IMR-90 (cell line): ENCODE measurements at regions not wholly inside any gene's neighbourhood (a gene's known extent, or its start where the extent isn't known, plus 50 kb on each side); places are given as distances from the start of the nearest gene placed in this dataset.
"Not testable (repeated sequence)": the region's sequence is repeated elsewhere in the genome, so short reads cannot be mapped to it uniquely, and the experiment has no call there.

ENCODE experiments used
- ATAC-seq: fragments of 200-7000 bp; cut with Tn5 transposase; 2 replicates; pipeline ENCODE4 v1.9.1; 2020; ENCODE audit warnings: low read depth, mild to moderate bottlenecking, moderate library complexity
- BruUV-seq: library from RNA; stranded (reverse); fragments of 400-500 nt; replicated peaks from 2 replicates; lab custom pipeline; 2021; lab: Mats Ljungman, UMichigan
- CTCF ChIA-PET: fragments of 300-600 bp; formaldehyde crosslinking; extraction: SDS; loops from one replicate; lab custom pipeline; 2021; ENCODE audit warnings: antibody characterized with exemption; lab: Yijun Ruan, JAX
- POLR2A ChIA-PET: fragments of 300-600 bp; sonication (Branson Sonifier 250); formaldehyde crosslinking; loops from one replicate; lab custom pipeline; 2022; ENCODE audit warnings: antibody characterized with exemption; ENCODE audit not compliant: unreplicated experiment; lab: Charles Lee
- DNase-seq: peaks from one replicate; pipeline ENCODE4 v3.0.0; 2013
- H2AFZ ChIP-seq: replicated peaks from 2 replicates; pipeline ENCODE3; 2013; ENCODE audit warnings: low read length, mild to moderate bottlenecking; ENCODE audit not compliant: poor library complexity
- H2AK5ac ChIP-seq: 2 replicates; pipeline ENCODE4 v1.6.1; 2013; ENCODE audit warnings: low read depth, low read length, inconsistent platforms
- H2AK9ac ChIP-seq: replicated peaks from 2 replicates; pipeline ENCODE3; 2013; ENCODE audit warnings: mild to moderate bottlenecking, low read depth, low read length, moderate library complexity; ENCODE audit not compliant: poor library complexity
- H2BK120ac ChIP-seq: 2 replicates; pipeline ENCODE4 v1.6.1; 2013; ENCODE audit warnings: low read depth, low read length, inconsistent platforms
- H2BK15ac ChIP-seq: 3 replicates; pipeline ENCODE4 v1.6.1; 2013; ENCODE audit warnings: low read depth, low read length, inconsistent platforms
- H2BK20ac ChIP-seq: 2 replicates; pipeline ENCODE4 v1.6.1; 2013; ENCODE audit warnings: low read depth, mild to moderate bottlenecking, inconsistent platforms, low read length, moderate library complexity
- H2BK5ac ChIP-seq: 2 replicates; pipeline ENCODE4 v1.6.1; 2013; ENCODE audit warnings: mild to moderate bottlenecking, low read depth, low read length, inconsistent platforms; ENCODE audit not compliant: poor library complexity, severe bottlenecking
- H3K14ac ChIP-seq: replicated peaks from 2 replicates; pipeline ENCODE4 v1.6.1; 2013; ENCODE audit warnings: low read depth, low read length, inconsistent platforms
- H3K18ac ChIP-seq: 2 replicates; pipeline ENCODE4 v1.6.1; 2013; ENCODE audit warnings: low read depth, low read length, control low read depth
- H3K23ac ChIP-seq: 2 replicates; pipeline ENCODE4 v1.6.1; 2013; ENCODE audit warnings: low read depth, low read length, inconsistent platforms
- H3K27ac ChIP-seq: 2 replicates; pipeline ENCODE4 v1.5.1; 2013; ENCODE audit warnings: mild to moderate bottlenecking, control low read depth, low read length; ENCODE audit not compliant: insufficient read depth
- H3K27me3 ChIP-seq: 2 replicates; pipeline ENCODE4 v1.6.1; 2013; ENCODE audit warnings: low read length; ENCODE audit not compliant: control insufficient read depth, insufficient read depth
- H3K36me3 ChIP-seq: 2 replicates; pipeline ENCODE4 v1.6.1; 2013; ENCODE audit warnings: low read length, mixed read lengths; ENCODE audit not compliant: control insufficient read depth, insufficient read depth
- H3K4ac ChIP-seq: 2 replicates; pipeline ENCODE4 v1.6.1; 2013; ENCODE audit warnings: low read depth, low read length, inconsistent platforms
- H3K4me1 ChIP-seq: 2 replicates; pipeline ENCODE4 v1.6.1; 2013; ENCODE audit warnings: low read length, mixed read lengths; ENCODE audit not compliant: control insufficient read depth, insufficient read depth
- H3K4me2 ChIP-seq: 2 replicates; pipeline ENCODE4 v1.6.1; 2013; ENCODE audit warnings: low read depth, mild to moderate bottlenecking, control low read depth, low read length, moderate library complexity
- H3K4me3 ChIP-seq: 2 replicates; pipeline ENCODE4 v1.5.1; 2013; ENCODE audit warnings: low read depth, mild to moderate bottlenecking, control low read depth, low read length, moderate library complexity; ENCODE audit not compliant: insufficient read depth
- H3K56ac ChIP-seq: 2 replicates; pipeline ENCODE4 v1.6.1; 2013; ENCODE audit warnings: low read length, inconsistent platforms; ENCODE audit not compliant: insufficient read depth; ENCODE audit errors: extremely low read depth
- H3K79me1 ChIP-seq, 2 experiments: 2 replicates each; pipeline ENCODE4 v1.6.1; 2013; ENCODE audit warnings: low read length in 2 of 2, inconsistent platforms in 1 of 2, low read depth in 1 of 2
- H3K9ac ChIP-seq: 2 replicates; pipeline ENCODE4 v1.6.1; 2013; ENCODE audit warnings: low read depth, low read length, control low read depth
- H3K9me1 ChIP-seq: 2 replicates; pipeline ENCODE4 v1.6.1; 2013; ENCODE audit warnings: low read length, inconsistent platforms; ENCODE audit not compliant: insufficient read depth
- H3K9me3 ChIP-seq: 2 replicates; pipeline ENCODE4 v1.6.1; 2013; ENCODE audit warnings: low read length; ENCODE audit not compliant: control insufficient read depth, insufficient read depth
- H4K20me1 ChIP-seq: 2 replicates; pipeline ENCODE4 v1.6.1; 2013; ENCODE audit warnings: low read length, inconsistent platforms; ENCODE audit not compliant: insufficient read depth
- H4K5ac ChIP-seq: 2 replicates; pipeline ENCODE4 v1.6.1; 2013; ENCODE audit warnings: mild to moderate bottlenecking, low read depth, low read length, control low read depth
- H4K8ac ChIP-seq, 2 experiments: 2 replicates each; pipeline ENCODE4 v1.6.1; 2013; ENCODE audit warnings: low read depth in 2 of 2, low read length in 2 of 2, control low read depth in 1 of 2, inconsistent platforms in 1 of 2
- H4K91ac ChIP-seq: 2 replicates; pipeline ENCODE4 v1.6.1; 2013; ENCODE audit warnings: low read depth, low read length, inconsistent platforms; ENCODE audit not compliant: insufficient read depth
- WGBS, 2 experiments: methylation state at CpG; one replicate each; pipeline versions ENCODE4 v1.1.5 to v1.1.7; 2013; ENCODE audit warnings: missing lambda C conversion rate in 2 of 2; ENCODE audit not compliant: insufficient read length in 1 of 2; ENCODE audit errors: extremely low coverage in 2 of 2; 5-methylcytosine and 5-hydroxymethylcytosine counted together
- dilution Hi-C: fragments of 300-500 bp; cut with HindIII; formaldehyde crosslinking; loops from one replicate; pipeline ENCODE4 v1.14.3; 2018; ENCODE audit warnings: low sequenced_read_pairs; ENCODE audit not compliant: unreplicated experiment
- in situ Hi-C: fragments of 300-500 bp; cut with MboI; formaldehyde crosslinking; loops from 3 replicates; pipeline ENCODE4 v1.14.3; 2019; ENCODE audit warnings: low sequenced_read_pairs, inconsistent platforms, mixed read lengths
- intact Hi-C: fragments of 100-400 bp; cut with micrococcal nuclease; formaldehyde crosslinking; loops from 2 replicates; pipeline ENCODE4 v1.10.0; 2022

GRCh38 chr5:62217095-62217494 is 88.9 kb upstream of the KIF2A start:
- H4K5ac ChIP-seq, DNase-seq, H3K23ac ChIP-seq, H3K56ac ChIP-seq, H3K27ac ChIP-seq, H4K8ac ChIP-seq, in situ Hi-C loops, dilution Hi-C loops, intact Hi-C loops, H3K27me3 ChIP-seq, POLR2A ChIA-PET, H3K9ac ChIP-seq, H2BK15ac ChIP-seq, H2BK5ac ChIP-seq, H3K4me1 ChIP-seq, H3K79me1 ChIP-seq, H4K91ac ChIP-seq, H2BK20ac ChIP-seq, H2AK9ac ChIP-seq, CTCF ChIA-PET, H3K4ac ChIP-seq, H4K20me1 ChIP-seq, H3K14ac ChIP-seq, H2AK5ac ChIP-seq, H3K4me3 ChIP-seq, ATAC-seq, H3K9me3 ChIP-seq, H2AFZ ChIP-seq, H3K36me3 ChIP-seq, H3K4me2 ChIP-seq, H2BK120ac ChIP-seq, H3K18ac ChIP-seq, BruUV-seq, H3K9me1 ChIP-seq: not testable (repeated sequence)
- WGBS, 2 experiments, result no CpG with 5 or more reads among the region's 1 CpG

GRCh38 chr5:62218860-62219259 is 87.1 kb upstream of the KIF2A start:
- in situ Hi-C loops, result not testable (repeated sequence)

More at GRCh38 chr5:62218860-62219259, 87.1 kb upstream of the KIF2A start:
- H3K4me3 ChIP-seq, H2AK9ac ChIP-seq, H3K9ac ChIP-seq, intact Hi-C loops, H4K8ac ChIP-seq, H3K56ac ChIP-seq, H2BK20ac ChIP-seq, H4K20me1 ChIP-seq, H4K91ac ChIP-seq, H3K18ac ChIP-seq, BruUV-seq, ATAC-seq, H3K9me3 ChIP-seq, H3K4ac ChIP-seq, H3K79me1 ChIP-seq, dilution Hi-C loops, H4K5ac ChIP-seq, H3K9me1 ChIP-seq, H2BK120ac ChIP-seq, H3K27ac ChIP-seq, H3K14ac ChIP-seq, H3K4me2 ChIP-seq, H3K36me3 ChIP-seq, DNase-seq, H2AFZ ChIP-seq, CTCF ChIA-PET, H2BK15ac ChIP-seq, H3K27me3 ChIP-seq, H2BK5ac ChIP-seq, H2AK5ac ChIP-seq, H3K4me1 ChIP-seq, H3K23ac ChIP-seq: not testable (repeated sequence)
- no CpG with 5 or more reads among the region's 3 CpGs for WGBS, 2 experiments
- POLR2A ChIA-PET, result interaction anchor here (0.6 kb wide), 1 partner anchor 1515 kb away, joined by 4 read pairs; no protein-coding TSS in a partner anchor
